HT-29 (cell line): ENCODE measurements at regions not wholly inside any gene's neighbourhood (a gene's known extent, or its start where the extent isn't known, plus 50 kb on each side); places are given as distances from the start of the nearest gene placed in this dataset.

Experiments used
- DNase-seq: peaks from one replicate; pipeline ENCODE4 v3.0.0-alpha.2; 2015; ENCODE audit warnings: low spot score

GRCh38 chr6:1037430-1038202 is 274.3 kb upstream of the FOXQ1 start:
- DNase-seq: no peak

- no peak for DNase-seq
These were observed 276.5 kb upstream of the FOXQ1 start for GRCh38 chr6:1035401-1035800.

- DNase-seq: no peak
These were observed 280.2 kb upstream of the FOXQ1 start for GRCh38 chr6:1031720-1032119.

GRCh38 chr6:1029141-1029540 is 282.8 kb upstream of the FOXQ1 start:
- no peak for DNase-seq

GRCh38 chr6:1028723-1029122 is 283.2 kb upstream of the FOXQ1 start:
- no peak for DNase-seq

- DNase-seq: no peak
These were observed 283.9 kb upstream of the FOXQ1 start for GRCh38 chr6:1027795-1028569.

- no peak for DNase-seq
These were observed 284.6 kb upstream of the FOXQ1 start for GRCh38 chr6:1027109-1027794.

- DNase-seq: peak; percentile 69
These were observed 286.1 kb upstream of the FOXQ1 start for GRCh38 chr6:1025821-1026220.

GRCh38 chr6:1024587-1024986 is 287.3 kb upstream of the FOXQ1 start:
- peak; percentile 77 for DNase-seq

- DNase-seq: no peak
These were observed 287.7 kb upstream of the FOXQ1 start for GRCh38 chr6:1024161-1024560.

GRCh38 chr6:1023229-1023628 is 288.7 kb upstream of the FOXQ1 start:
- no peak for DNase-seq

GRCh38 chr6:1022719-1023118 is 289.2 kb upstream of the FOXQ1 start:
- DNase-seq: no peak

GRCh38 chr6:1020837-1021236 is 291.1 kb upstream of the FOXQ1 start:
- no peak for DNase-seq

- no peak for DNase-seq
These were observed 291.8 kb upstream of the FOXQ1 start for GRCh38 chr6:1020133-1020532.

- no peak for DNase-seq
These were observed 293.9 kb upstream of the FOXQ1 start for GRCh38 chr6:1018041-1018440.

GRCh38 chr6:1016329-1017302 is 295.3 kb upstream of the FOXQ1 start:
- peak; percentile 76 for DNase-seq

GRCh38 chr6:1015825-1016224 is 296.1 kb upstream of the FOXQ1 start:
- DNase-seq: no peak

GRCh38 chr6:1014431-1014807 is 297.5 kb upstream of the FOXQ1 start:
- no peak for DNase-seq

GRCh38 chr6:1013656-1014430 is 298.1 kb upstream of the FOXQ1 start:
- DNase-seq: no peak

- DNase-seq: no peak
These were observed 302.8 kb upstream of the FOXQ1 start for GRCh38 chr6:1009103-1009502.

GRCh38 chr6:1007159-1007558 is 304.7 kb upstream of the FOXQ1 start:
- DNase-seq: no peak
